Osteoblast (primary cell): ENCODE measurements at regions not wholly inside any gene's neighbourhood (a gene's known extent, or its start where the extent isn't known, plus 50 kb on each side); places are given as distances from the start of the nearest gene placed in this dataset.

Experiments
- DNase-seq: peaks from one replicate; pipeline ENCODE4 v3.0.0; 2011; ENCODE audit warnings: low spot score, mixed read lengths; ENCODE audit not compliant: insufficient read length; ENCODE audit errors: missing footprints
- H2AFZ ChIP-seq: 2 replicates; pipeline ENCODE4 v1.6.0; 2011; ENCODE audit warnings: mild to moderate bottlenecking, low read length
- H3K27ac ChIP-seq: 2 replicates; pipeline ENCODE4 v1.5.1; 2011; ENCODE audit warnings: mild to moderate bottlenecking, low read depth, low read length, moderate library complexity
- H3K27me3 ChIP-seq: 2 replicates; pipeline ENCODE4 v1.6.0; 2012; ENCODE audit warnings: mild to moderate bottlenecking, control low read depth, inconsistent platforms, low read length, moderate library complexity; ENCODE audit not compliant: insufficient read depth
- H3K36me3 ChIP-seq: 2 replicates; pipeline ENCODE4 v1.5.1; 2011; ENCODE audit warnings: mild to moderate bottlenecking, low read length, control low read depth, moderate library complexity; ENCODE audit not compliant: insufficient read depth
- H3K4me1 ChIP-seq: 2 replicates; pipeline ENCODE4 v1.5.1; 2011; ENCODE audit warnings: mild to moderate bottlenecking, low read length, control low read depth, moderate library complexity; ENCODE audit not compliant: insufficient read depth
- H3K4me2 ChIP-seq: 2 replicates; pipeline ENCODE4 v1.6.0; 2011; ENCODE audit warnings: mild to moderate bottlenecking, low read length; ENCODE audit not compliant: insufficient read depth
- H3K4me3 ChIP-seq: fragments of 200-600 bp; sonication (generic); 3 replicates; pipeline ENCODE4 v1.5.1; 2012; ENCODE audit warnings: mild to moderate bottlenecking, low read length, inconsistent platforms; ENCODE audit not compliant: insufficient read depth
- H3K79me2 ChIP-seq: 2 replicates; pipeline ENCODE4 v1.6.0; 2012; ENCODE audit warnings: mild to moderate bottlenecking, low read length, control low read depth, inconsistent platforms; ENCODE audit not compliant: insufficient read depth
- H3K9me3 ChIP-seq: 2 replicates; pipeline ENCODE4 v1.5.1; 2011; ENCODE audit warnings: low read depth, low read length, control low read depth
- H4K20me1 ChIP-seq: 2 replicates; pipeline ENCODE4 v1.6.0; 2012; ENCODE audit warnings: mild to moderate bottlenecking, low read length, control low read depth; ENCODE audit not compliant: insufficient read depth
- TF ChIP-seq, protein P1 (sequence below): IDR thresholded peaks from 2 replicates; pipeline ENCODE4 v1.5.1; 2011; ENCODE audit warnings: mild to moderate bottlenecking, low read depth, low read length, moderate library complexity; ENCODE audit errors: extremely low read depth

DNA sequence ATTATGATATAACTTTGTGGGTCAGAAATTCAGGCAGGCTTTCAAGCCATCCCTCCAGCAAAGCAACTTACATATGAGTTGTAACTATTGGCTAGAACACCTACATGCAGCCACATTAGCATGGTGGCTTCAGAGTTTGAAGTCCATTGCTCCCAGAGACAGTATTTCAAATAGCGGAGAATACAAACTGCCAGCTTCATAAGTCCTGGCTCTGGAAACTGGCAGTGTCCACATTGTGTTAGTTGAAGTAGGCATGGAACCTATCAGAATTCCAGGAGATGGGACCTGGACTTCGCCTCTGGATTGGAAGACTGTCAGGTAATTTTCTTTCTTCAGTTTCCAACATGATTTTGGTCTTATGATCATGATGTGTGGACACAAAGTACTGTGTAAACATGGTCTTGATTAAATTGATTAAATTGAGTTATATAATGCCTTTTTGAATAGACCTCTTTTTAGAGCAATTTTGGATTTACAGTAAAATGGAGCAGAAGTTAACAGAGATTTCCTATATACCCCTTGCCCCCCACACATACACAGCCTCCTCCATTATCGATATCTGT lies 209.9 kb upstream of the NAV2 start:
- H3K9me3 ChIP-seq = no peaks in the 10 kb centered on the region
- no peak overlapping the region for H3K4me2 ChIP-seq
- no peak overlapping the region for H3K27ac ChIP-seq
- TF ChIP-seq, protein P1, sequence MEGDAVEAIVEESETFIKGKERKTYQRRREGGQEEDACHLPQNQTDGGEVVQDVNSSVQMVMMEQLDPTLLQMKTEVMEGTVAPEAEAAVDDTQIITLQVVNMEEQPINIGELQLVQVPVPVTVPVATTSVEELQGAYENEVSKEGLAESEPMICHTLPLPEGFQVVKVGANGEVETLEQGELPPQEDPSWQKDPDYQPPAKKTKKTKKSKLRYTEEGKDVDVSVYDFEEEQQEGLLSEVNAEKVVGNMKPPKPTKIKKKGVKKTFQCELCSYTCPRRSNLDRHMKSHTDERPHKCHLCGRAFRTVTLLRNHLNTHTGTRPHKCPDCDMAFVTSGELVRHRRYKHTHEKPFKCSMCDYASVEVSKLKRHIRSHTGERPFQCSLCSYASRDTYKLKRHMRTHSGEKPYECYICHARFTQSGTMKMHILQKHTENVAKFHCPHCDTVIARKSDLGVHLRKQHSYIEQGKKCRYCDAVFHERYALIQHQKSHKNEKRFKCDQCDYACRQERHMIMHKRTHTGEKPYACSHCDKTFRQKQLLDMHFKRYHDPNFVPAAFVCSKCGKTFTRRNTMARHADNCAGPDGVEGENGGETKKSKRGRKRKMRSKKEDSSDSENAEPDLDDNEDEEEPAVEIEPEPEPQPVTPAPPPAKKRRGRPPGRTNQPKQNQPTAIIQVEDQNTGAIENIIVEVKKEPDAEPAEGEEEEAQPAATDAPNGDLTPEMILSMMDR = no peak
- DNase-seq = no peak
- peaks cover 27% of the 10 kb centered on the region for H3K4me1 ChIP-seq
- no peaks in the 10 kb centered on the region for H4K20me1 ChIP-seq
- no peaks in the 10 kb centered on the region for H3K27me3 ChIP-seq
- H3K79me2 ChIP-seq = no peaks in the 10 kb centered on the region
- no peak overlapping the region for H2AFZ ChIP-seq
- no peaks in the 10 kb centered on the region for H3K36me3 ChIP-seq
- no peak overlapping the region for H3K4me3 ChIP-seq

- H3K27ac ChIP-seq = no peak overlapping the region
- no peak overlapping the region for H3K4me3 ChIP-seq
- no peaks in the 10 kb centered on the region for H3K27me3 ChIP-seq
- H2AFZ ChIP-seq = no peak overlapping the region
- H3K79me2 ChIP-seq = no peaks in the 10 kb centered on the region
- H4K20me1 ChIP-seq = no peaks in the 10 kb centered on the region
- H3K4me1 ChIP-seq = peaks cover 23% of the 10 kb centered on the region
- TF ChIP-seq, protein P1 = no peak
- DNase-seq = no peak
- H3K4me2 ChIP-seq = no peak overlapping the region
- H3K36me3 ChIP-seq = no peaks in the 10 kb centered on the region
- no peaks in the 10 kb centered on the region for H3K9me3 ChIP-seq
Measured at GRCh38 chr11:19501631-19502030, 211.0 kb upstream of the NAV2 start.

GRCh38 chr11:19499999-19500398 lies 212.6 kb upstream of the NAV2 start:
- Histone ChIP-seq H3K4me2 (peak overlapping the region; percentile 5), H3K27me3 (no peaks in the 10 kb centered on the region), H3K27ac (peak overlapping the region; percentile 61), H4K20me1 (no peaks in the 10 kb centered on the region), H3K79me2 (no peaks in the 10 kb centered on the region), H3K4me3 (no peak overlapping the region), H2AFZ (no peak overlapping the region), H3K4me1 (peaks cover 23% of the 10 kb centered on the region), H3K36me3 (no peaks in the 10 kb centered on the region), H3K9me3 (no peaks in the 10 kb centered on the region)
- TF ChIP-seq, protein P1 = no peak
- DNase-seq = peak; percentile 82

DNA sequence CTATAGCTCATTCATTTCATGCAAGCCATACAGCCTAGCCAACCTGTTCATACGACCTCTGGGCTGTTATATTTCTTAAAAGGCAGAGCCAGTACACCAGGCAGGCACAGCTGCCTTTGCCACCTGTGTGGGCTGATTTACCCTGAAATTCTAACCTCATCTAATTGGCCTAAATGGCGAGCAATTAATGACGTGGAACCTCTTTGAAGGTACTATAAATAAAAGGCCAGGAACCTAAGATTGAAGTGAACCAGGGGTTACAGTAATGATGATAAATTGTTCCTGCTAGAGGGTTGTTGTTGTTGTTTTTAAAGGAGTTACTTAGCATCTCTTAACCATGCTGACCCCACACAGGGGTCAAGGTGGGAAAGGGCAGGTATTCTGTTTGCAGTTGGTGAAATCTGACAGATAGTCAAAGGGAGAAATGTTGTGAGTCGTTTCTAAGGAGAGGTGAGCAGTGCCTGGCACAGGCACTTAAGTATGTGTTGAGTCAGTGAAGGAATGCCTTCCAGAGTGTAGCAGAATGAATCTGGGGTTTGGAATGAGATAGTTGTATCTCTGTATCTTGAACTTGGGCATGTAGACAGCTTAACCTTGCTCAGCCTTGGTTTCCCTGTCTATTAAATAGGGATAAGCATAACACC lies 213.5 kb upstream of the NAV2 start:
- Histone ChIP-seq H3K36me3 (no peaks in the 10 kb centered on the region), H3K9me3 (no peaks in the 10 kb centered on the region), H3K4me1 (peaks cover 23% of the 10 kb centered on the region), H3K27ac (peak overlapping the region; percentile 61), H3K27me3 (no peaks in the 10 kb centered on the region), H2AFZ (no peak overlapping the region), H3K4me3 (no peak overlapping the region), H4K20me1 (no peaks in the 10 kb centered on the region), H3K4me2 (peak overlapping the region; percentile 13), H3K79me2 (no peaks in the 10 kb centered on the region)
- TF ChIP-seq, protein P1 = no peak
- DNase-seq = peak; percentile 63
